ENCODE measurements at regions not wholly inside any gene's neighbourhood (a gene's known extent, or its start where the extent isn't known, plus 50 kb on each side); places are given as distances from the start of the nearest gene placed in this dataset.

DNA sequence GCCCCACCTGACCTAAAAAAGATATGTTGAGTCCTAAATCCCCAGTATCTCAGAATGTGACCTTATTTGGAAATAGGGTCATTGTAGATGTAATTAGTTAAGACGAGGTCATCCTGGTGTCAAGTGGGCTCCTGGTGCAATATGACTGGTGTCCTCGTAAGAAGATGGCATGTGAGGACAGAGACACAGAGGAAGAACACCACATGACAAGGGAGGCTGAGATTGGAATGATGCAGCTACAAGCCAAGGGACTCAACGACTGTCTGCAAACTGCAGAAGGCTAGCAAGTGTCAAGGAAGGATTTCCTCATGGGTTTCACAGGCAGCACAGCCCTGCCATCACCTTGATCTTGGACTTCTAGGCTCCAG, 100.4 kb upstream of the DAP start:
- no peak overlapping the region for H3K9ac ChIP-seq (ENCODE audit: low read depth in 1 of 2, low read length in 2 of 2)
- no peaks in the 10 kb centered on the region for H3K4me1 ChIP-seq (ENCODE audit: control insufficient read depth in 2 of 2, insufficient read depth in 2 of 2, low read length in 2 of 2)
- no peaks in the 10 kb centered on the region for H3K36me3 ChIP-seq (ENCODE audit: control insufficient read depth in 2 of 2, insufficient read depth in 2 of 2, low read length in 2 of 2)
- H3K9me3 ChIP-seq (ENCODE audit: control insufficient read depth in 2 of 2, low read length in 2 of 2), result no peaks in the 10 kb centered on the region
- H3K27me3 ChIP-seq (ENCODE audit: control insufficient read depth in 2 of 2, insufficient read depth in 2 of 2, low read length in 2 of 2), result peaks cover 0 to 12% of the 10 kb centered on the region in 2 donors
- H3K4me3 ChIP-seq (ENCODE audit: low read length in 2 of 2), result no peak overlapping the region
- no peak overlapping the region for H3K27ac ChIP-seq (ENCODE audit: low read depth in 2 of 2, low read length in 2 of 2)

DNA sequence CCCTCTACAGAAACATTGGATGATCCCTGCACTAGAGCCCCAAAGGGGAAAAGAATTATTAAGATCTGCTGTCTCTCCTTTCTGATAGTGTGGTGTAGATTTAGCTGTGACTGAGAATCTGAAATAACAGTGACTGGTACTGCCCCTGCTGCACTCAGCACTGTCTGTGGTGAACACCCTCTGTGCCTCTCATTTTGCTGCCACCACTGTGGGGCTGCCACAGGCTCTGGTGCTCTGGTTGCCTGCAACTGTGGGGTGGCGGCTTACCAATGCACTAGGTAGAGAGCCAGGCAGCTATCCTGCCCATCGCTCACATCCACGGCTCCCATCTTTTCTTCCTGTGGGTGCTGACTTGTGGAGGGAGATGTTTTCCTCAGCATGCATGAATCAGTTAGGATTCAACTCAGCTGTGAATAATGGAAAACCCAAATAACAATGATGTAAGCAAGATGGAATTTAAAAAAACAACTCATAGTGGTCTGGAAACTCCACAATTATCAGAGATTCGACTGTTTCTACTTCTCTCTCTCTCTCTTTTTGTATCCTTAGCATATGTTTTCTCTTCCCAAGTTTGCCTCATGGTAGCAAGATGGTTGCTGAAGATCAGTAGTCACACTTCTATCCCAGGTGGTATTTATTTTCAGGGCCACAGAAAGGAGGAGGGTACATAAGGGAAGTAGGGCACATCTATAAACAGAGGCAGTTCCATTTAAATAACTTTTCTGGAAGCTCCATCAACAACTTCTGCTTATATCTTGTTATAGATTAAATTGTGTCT, 99.8 kb upstream of the DAP start:
- peaks cover 0 to 12% of the 10 kb centered on the region in 2 donors for H3K27me3 ChIP-seq (ENCODE audit: control insufficient read depth in 2 of 2, insufficient read depth in 2 of 2, low read length in 2 of 2)

DNA sequence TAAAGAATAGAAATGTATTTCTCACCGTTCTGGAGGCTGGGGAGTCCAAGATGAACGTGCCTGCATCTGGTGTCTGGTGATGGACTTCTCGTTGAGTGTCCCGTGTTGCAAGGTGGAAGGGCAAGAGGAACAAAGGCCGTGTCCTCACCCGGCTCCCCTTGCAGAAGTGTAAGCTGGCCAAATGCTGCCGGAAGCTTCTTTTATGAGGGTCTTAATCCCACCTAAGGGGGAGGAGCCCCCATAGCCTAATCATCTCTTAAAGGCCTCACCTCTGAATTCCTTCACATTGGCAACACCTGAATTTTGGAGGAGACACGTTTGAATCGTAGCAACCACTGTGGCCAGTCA, 99.1 kb upstream of the DAP start:
- H3K27ac ChIP-seq (ENCODE audit: low read depth in 2 of 2, low read length in 2 of 2), result no peak overlapping the region
- H3K9me3 ChIP-seq (ENCODE audit: control insufficient read depth in 2 of 2, low read length in 2 of 2), result no peaks in the 10 kb centered on the region
- no peak overlapping the region for H3K4me3 ChIP-seq (ENCODE audit: low read length in 2 of 2)
- no peaks in the 10 kb centered on the region for H3K36me3 ChIP-seq (ENCODE audit: control insufficient read depth in 2 of 2, insufficient read depth in 2 of 2, low read length in 2 of 2)
- H3K9ac ChIP-seq (ENCODE audit: low read depth in 1 of 2, low read length in 2 of 2), result no peak overlapping the region
- H3K4me1 ChIP-seq (ENCODE audit: control insufficient read depth in 2 of 2, insufficient read depth in 2 of 2, low read length in 2 of 2), result no peaks in the 10 kb centered on the region
- peaks cover 0 to 12% of the 10 kb centered on the region in 2 donors for H3K27me3 ChIP-seq (ENCODE audit: control insufficient read depth in 2 of 2, insufficient read depth in 2 of 2, low read length in 2 of 2)

More for the DNA sequence above, 99.8 kb upstream of the DAP start:
- no peak overlapping the region for H3K9ac ChIP-seq (ENCODE audit: low read depth in 1 of 2, low read length in 2 of 2)
- H3K36me3 ChIP-seq (ENCODE audit: control insufficient read depth in 2 of 2, insufficient read depth in 2 of 2, low read length in 2 of 2), result no peaks in the 10 kb centered on the region
- H3K27ac ChIP-seq (ENCODE audit: low read depth in 2 of 2, low read length in 2 of 2), result no peak overlapping the region
- H3K9me3 ChIP-seq (ENCODE audit: control insufficient read depth in 2 of 2, low read length in 2 of 2), result no peaks in the 10 kb centered on the region
- H3K4me3 ChIP-seq (ENCODE audit: low read length in 2 of 2), result no peak overlapping the region
- H3K4me1 ChIP-seq (ENCODE audit: control insufficient read depth in 2 of 2, insufficient read depth in 2 of 2, low read length in 2 of 2), result no peaks in the 10 kb centered on the region

GRCh38 chr5:10859393-10860195, 98.6 kb upstream of the DAP start:
- Histone ChIP-seq H3K27me3 (ENCODE audit: control insufficient read depth in 2 of 2, insufficient read depth in 2 of 2, low read length in 2 of 2) (peaks cover 0 to 12% of the 10 kb centered on the region in 2 donors), H3K36me3 (ENCODE audit: control insufficient read depth in 2 of 2, insufficient read depth in 2 of 2, low read length in 2 of 2) (no peaks in the 10 kb centered on the region)

DNA sequence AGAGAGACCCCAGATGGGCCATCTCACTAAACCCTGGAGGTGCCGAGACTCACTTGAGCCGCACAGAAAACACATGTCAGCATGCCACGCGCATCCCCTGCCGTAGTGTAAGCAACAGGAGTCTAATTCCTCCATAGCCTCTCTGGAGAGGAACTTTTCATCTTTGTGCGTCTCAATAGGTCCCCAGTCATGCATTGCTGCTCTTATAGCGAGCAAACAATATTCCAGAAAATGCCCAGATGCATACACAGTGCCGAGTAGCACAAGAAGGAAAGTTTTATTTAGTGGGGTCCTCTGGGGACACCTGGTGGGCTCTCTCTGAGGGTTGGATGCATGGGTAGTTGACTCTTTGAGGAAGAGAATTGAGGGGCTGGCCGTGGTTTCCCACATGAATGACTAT, 97.9 kb upstream of the DAP start:
- Histone ChIP-seq H3K4me3 (ENCODE audit: low read length in 2 of 2) (no peak overlapping the region), H3K27me3 (ENCODE audit: control insufficient read depth in 2 of 2, insufficient read depth in 2 of 2, low read length in 2 of 2) (peaks cover 0 to 12% of the 10 kb centered on the region in 2 donors), H3K9ac (ENCODE audit: low read depth in 1 of 2, low read length in 2 of 2) (no peak overlapping the region), H3K36me3 (ENCODE audit: control insufficient read depth in 2 of 2, insufficient read depth in 2 of 2, low read length in 2 of 2) (no peaks in the 10 kb centered on the region), H3K27ac (ENCODE audit: low read depth in 2 of 2, low read length in 2 of 2) (no peak overlapping the region), H3K9me3 (ENCODE audit: control insufficient read depth in 2 of 2, low read length in 2 of 2) (no peaks in the 10 kb centered on the region), H3K4me1 (ENCODE audit: control insufficient read depth in 2 of 2, insufficient read depth in 2 of 2, low read length in 2 of 2) (peaks cover 0 to 5% of the 10 kb centered on the region in 2 donors)

More at GRCh38 chr5:10859393-10860195, 98.6 kb upstream of the DAP start:
- Histone ChIP-seq H3K9me3 (ENCODE audit: control insufficient read depth in 2 of 2, low read length in 2 of 2) (no peaks in the 10 kb centered on the region), H3K4me1 (ENCODE audit: control insufficient read depth in 2 of 2, insufficient read depth in 2 of 2, low read length in 2 of 2) (peaks cover 0 to 3% of the 10 kb centered on the region in 2 donors), H3K9ac (ENCODE audit: low read depth in 1 of 2, low read length in 2 of 2) (no peak overlapping the region), H3K4me3 (ENCODE audit: low read length in 2 of 2) (no peak overlapping the region), H3K27ac (ENCODE audit: low read depth in 2 of 2, low read length in 2 of 2) (no peak overlapping the region)

GRCh38 chr5:10858307-10858706, 97.3 kb upstream of the DAP start:
- Histone ChIP-seq H3K27me3 (ENCODE audit: control insufficient read depth in 2 of 2, insufficient read depth in 2 of 2, low read length in 2 of 2) (peaks cover 0 to 12% of the 10 kb centered on the region in 2 donors), H3K4me3 (ENCODE audit: low read length in 2 of 2) (no peak overlapping the region), H3K36me3 (ENCODE audit: control insufficient read depth in 2 of 2, insufficient read depth in 2 of 2, low read length in 2 of 2) (no peaks in the 10 kb centered on the region), H3K9me3 (ENCODE audit: control insufficient read depth in 2 of 2, low read length in 2 of 2) (no peaks in the 10 kb centered on the region), H3K9ac (ENCODE audit: low read depth in 1 of 2, low read length in 2 of 2) (no peak overlapping the region), H3K4me1 (ENCODE audit: control insufficient read depth in 2 of 2, insufficient read depth in 2 of 2, low read length in 2 of 2) (peaks cover 0 to 5% of the 10 kb centered on the region in 2 donors), H3K27ac (ENCODE audit: low read depth in 2 of 2, low read length in 2 of 2) (no peak overlapping the region)

DNA sequence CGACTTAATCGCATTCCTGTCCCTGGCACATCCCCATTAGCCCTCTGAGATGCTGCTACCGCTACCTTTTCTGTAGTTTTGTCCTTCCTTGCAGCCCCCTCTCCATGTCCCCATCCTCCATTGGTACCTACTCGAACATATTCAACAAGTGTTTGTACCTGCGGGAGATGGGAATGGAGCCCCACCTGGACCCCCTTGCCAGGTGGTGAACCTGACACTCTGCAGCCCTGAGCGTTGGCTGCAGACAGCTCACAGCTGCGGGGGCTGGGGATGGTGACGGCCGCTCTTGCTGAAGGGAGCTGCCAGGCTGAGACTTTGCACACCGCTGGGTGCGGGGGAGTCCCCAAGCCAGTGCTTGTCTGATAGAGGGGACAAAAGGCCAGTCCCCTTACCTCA, 96.3 kb upstream of the DAP start:
- H3K27me3 ChIP-seq (ENCODE audit: control insufficient read depth in 2 of 2, insufficient read depth in 2 of 2, low read length in 2 of 2), result peaks cover 0 to 12% of the 10 kb centered on the region in 2 donors
- no peak overlapping the region for H3K27ac ChIP-seq (ENCODE audit: low read depth in 2 of 2, low read length in 2 of 2)
- no peaks in the 10 kb centered on the region for H3K36me3 ChIP-seq (ENCODE audit: control insufficient read depth in 2 of 2, insufficient read depth in 2 of 2, low read length in 2 of 2)
- no peaks in the 10 kb centered on the region for H3K9me3 ChIP-seq (ENCODE audit: control insufficient read depth in 2 of 2, low read length in 2 of 2)
- H3K4me3 ChIP-seq (ENCODE audit: low read length in 2 of 2), result no peak overlapping the region
- H3K4me1 ChIP-seq (ENCODE audit: control insufficient read depth in 2 of 2, insufficient read depth in 2 of 2, low read length in 2 of 2), result peaks cover 0 to 5% of the 10 kb centered on the region in 2 donors
- no peak overlapping the region for H3K9ac ChIP-seq (ENCODE audit: low read depth in 1 of 2, low read length in 2 of 2)

GRCh38 chr5:10856683-10857337, 95.8 kb upstream of the DAP start:
- no peaks in the 10 kb centered on the region for H3K36me3 ChIP-seq (ENCODE audit: control insufficient read depth in 2 of 2, insufficient read depth in 2 of 2, low read length in 2 of 2)
- H3K9ac ChIP-seq (ENCODE audit: low read depth in 1 of 2, low read length in 2 of 2), result no peak overlapping the region
- H3K4me1 ChIP-seq (ENCODE audit: control insufficient read depth in 2 of 2, insufficient read depth in 2 of 2, low read length in 2 of 2), result peaks cover 0 to 5% of the 10 kb centered on the region in 2 donors
- no peak overlapping the region for H3K4me3 ChIP-seq (ENCODE audit: low read length in 2 of 2)
- peaks cover 0 to 12% of the 10 kb centered on the region in 2 donors for H3K27me3 ChIP-seq (ENCODE audit: control insufficient read depth in 2 of 2, insufficient read depth in 2 of 2, low read length in 2 of 2)
- no peak overlapping the region for H3K27ac ChIP-seq (ENCODE audit: low read depth in 2 of 2, low read length in 2 of 2)
- H3K9me3 ChIP-seq (ENCODE audit: control insufficient read depth in 2 of 2, low read length in 2 of 2), result no peaks in the 10 kb centered on the region

DNA sequence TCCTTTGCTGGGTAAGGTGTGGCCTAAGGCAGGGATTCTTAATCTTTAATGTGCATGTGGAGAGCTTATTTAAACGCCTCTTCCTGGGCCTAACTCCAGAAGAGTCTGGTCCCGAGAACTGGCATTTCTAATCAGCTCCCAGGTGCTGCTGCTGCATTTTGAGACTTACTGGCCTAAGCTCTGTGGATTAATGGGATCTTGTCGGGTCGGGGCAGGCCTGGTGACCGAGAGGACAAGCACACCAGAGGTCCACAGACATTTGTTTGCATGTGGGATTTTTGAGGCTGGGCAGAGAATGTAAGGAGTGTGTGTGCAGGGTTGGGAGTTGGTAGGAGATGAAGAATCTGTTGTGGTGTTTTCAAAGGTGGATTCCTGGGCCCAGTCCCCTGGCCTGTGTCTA, 95.0 kb upstream of the DAP start:
- no peak overlapping the region for H3K4me3 ChIP-seq (ENCODE audit: low read length in 2 of 2)
- peaks cover 0 to 5% of the 10 kb centered on the region in 2 donors for H3K4me1 ChIP-seq (ENCODE audit: control insufficient read depth in 2 of 2, insufficient read depth in 2 of 2, low read length in 2 of 2)
- H3K36me3 ChIP-seq (ENCODE audit: control insufficient read depth in 2 of 2, insufficient read depth in 2 of 2, low read length in 2 of 2), result no peaks in the 10 kb centered on the region
- no peak overlapping the region for H3K27ac ChIP-seq (ENCODE audit: low read depth in 2 of 2, low read length in 2 of 2)
- H3K9me3 ChIP-seq (ENCODE audit: control insufficient read depth in 2 of 2, low read length in 2 of 2), result no peaks in the 10 kb centered on the region
- no peak overlapping the region for H3K9ac ChIP-seq (ENCODE audit: low read depth in 1 of 2, low read length in 2 of 2)
- peaks cover 0 to 12% of the 10 kb centered on the region in 2 donors for H3K27me3 ChIP-seq (ENCODE audit: control insufficient read depth in 2 of 2, insufficient read depth in 2 of 2, low read length in 2 of 2)

Measured in mucosa of rectum (tissue), 2 donors.